ENCODE measurements at regions not wholly inside any gene's neighbourhood (a gene's known extent, or its start where the extent isn't known, plus 50 kb on each side); places are given as distances from the start of the nearest gene placed in this dataset.

DNA sequence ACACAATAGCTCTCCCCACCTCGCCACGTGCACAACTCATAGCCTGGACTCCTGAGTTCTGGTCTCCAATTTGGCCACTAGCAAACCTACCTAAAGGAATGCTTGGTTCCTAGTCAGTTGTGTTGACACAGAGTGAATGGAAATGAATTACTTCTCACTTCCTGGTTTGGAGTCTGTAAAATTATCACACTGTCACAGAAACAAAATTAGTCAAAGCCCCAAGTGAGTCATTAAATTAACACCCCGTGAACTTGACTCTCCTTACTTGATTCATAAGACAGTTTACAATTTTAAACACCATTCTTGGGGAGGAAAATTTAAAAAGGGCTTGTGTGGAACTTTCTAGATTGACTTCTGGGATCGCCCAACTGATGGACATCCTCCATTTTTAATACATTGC lies 276.2 kb upstream of the CTNNB1 start:
- TF ChIP-seq, protein P1, sequence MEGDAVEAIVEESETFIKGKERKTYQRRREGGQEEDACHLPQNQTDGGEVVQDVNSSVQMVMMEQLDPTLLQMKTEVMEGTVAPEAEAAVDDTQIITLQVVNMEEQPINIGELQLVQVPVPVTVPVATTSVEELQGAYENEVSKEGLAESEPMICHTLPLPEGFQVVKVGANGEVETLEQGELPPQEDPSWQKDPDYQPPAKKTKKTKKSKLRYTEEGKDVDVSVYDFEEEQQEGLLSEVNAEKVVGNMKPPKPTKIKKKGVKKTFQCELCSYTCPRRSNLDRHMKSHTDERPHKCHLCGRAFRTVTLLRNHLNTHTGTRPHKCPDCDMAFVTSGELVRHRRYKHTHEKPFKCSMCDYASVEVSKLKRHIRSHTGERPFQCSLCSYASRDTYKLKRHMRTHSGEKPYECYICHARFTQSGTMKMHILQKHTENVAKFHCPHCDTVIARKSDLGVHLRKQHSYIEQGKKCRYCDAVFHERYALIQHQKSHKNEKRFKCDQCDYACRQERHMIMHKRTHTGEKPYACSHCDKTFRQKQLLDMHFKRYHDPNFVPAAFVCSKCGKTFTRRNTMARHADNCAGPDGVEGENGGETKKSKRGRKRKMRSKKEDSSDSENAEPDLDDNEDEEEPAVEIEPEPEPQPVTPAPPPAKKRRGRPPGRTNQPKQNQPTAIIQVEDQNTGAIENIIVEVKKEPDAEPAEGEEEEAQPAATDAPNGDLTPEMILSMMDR (conservative IDR thresholded peaks at IDR 0.05; ENCODE audit: low read length), result no peak
- TF ChIP-seq EZH2phosphoT487 (IDR thresholded peaks at IDR 0.05; ENCODE audit: borderline replicate concordance), result no peak

Measured in Loucy (cell line).